C4-2B (cell line): ENCODE measurements at regions not wholly inside any gene's neighbourhood (a gene's known extent, or its start where the extent isn't known, plus 50 kb on each side); places are given as distances from the start of the nearest gene placed in this dataset.

ENCODE experiments used
- H3K27ac ChIP-seq: fragments of 450-650 bp; 2 replicates; pipeline ENCODE4 v1.5.1; 2017
- CTCF ChIP-seq: fragments of 450-650 bp; conservative IDR thresholded peaks from 2 replicates; pipeline ENCODE4 v1.5.1; 2017; ENCODE audit warnings: mild to moderate bottlenecking
- ZFX ChIP-seq: fragments of 450-650 bp; IDR thresholded peaks from 2 replicates; pipeline ENCODE4 v1.6.1; 2017

- H3K27ac ChIP-seq = no peak overlapping the region
- TF ChIP-seq CTCF = no peak
- TF ChIP-seq ZFX = no peak
Observed at GRCh38 chr9:1771094-1771789, 243.9 kb upstream of the SMARCA2 start.

DNA sequence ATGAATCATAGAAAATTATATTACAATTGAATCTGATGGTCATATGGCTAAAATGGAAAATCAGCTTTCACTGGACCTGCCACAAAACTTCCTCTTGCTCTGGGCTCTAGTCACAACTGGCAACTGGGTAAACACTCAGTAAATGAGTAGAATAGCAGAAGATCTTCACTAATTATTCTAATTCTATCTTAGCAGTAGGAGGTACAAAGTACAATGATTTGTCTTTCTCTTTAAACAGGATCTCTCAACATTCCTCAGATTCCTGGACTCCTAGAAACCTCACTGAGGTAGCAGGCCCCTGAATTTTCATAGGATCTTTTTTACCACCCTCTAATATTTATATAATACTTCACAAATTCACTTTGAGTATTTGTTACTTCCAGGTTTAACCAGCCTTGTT is 239.9 kb upstream of the SMARCA2 start:
- no peak for TF ChIP-seq ZFX
- TF ChIP-seq CTCF = no peak

GRCh38 chr9:1776668-1777067 is 238.5 kb upstream of the SMARCA2 start:
- no peak for TF ChIP-seq CTCF
- no peak for TF ChIP-seq ZFX
- no peak overlapping the region for H3K27ac ChIP-seq

More for the DNA sequence above, 239.9 kb upstream of the SMARCA2 start:
- H3K27ac ChIP-seq = no peak overlapping the region

DNA sequence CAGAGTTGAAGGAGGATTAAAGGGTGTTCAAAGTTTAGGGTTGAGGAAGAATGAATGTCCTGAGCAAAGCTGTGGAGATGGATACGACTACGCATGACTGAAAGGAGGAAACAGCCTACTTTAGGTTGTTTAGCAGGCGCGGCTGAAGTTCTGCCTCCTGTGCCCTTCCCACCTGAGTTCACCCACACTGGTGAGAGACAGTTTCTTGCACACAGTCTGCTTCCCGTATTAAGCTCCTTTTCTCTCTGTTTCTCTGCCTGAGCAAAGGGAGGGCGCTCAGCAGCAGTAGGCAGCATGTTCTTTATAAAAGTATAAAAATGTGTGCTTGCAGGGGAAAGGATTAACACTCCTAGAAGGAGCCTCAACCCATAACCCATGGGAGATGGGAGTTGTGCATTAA is 224.0 kb upstream of the SMARCA2 start:
- H3K27ac ChIP-seq = no peak overlapping the region
- TF ChIP-seq CTCF (no peak), ZFX (no peak)

DNA sequence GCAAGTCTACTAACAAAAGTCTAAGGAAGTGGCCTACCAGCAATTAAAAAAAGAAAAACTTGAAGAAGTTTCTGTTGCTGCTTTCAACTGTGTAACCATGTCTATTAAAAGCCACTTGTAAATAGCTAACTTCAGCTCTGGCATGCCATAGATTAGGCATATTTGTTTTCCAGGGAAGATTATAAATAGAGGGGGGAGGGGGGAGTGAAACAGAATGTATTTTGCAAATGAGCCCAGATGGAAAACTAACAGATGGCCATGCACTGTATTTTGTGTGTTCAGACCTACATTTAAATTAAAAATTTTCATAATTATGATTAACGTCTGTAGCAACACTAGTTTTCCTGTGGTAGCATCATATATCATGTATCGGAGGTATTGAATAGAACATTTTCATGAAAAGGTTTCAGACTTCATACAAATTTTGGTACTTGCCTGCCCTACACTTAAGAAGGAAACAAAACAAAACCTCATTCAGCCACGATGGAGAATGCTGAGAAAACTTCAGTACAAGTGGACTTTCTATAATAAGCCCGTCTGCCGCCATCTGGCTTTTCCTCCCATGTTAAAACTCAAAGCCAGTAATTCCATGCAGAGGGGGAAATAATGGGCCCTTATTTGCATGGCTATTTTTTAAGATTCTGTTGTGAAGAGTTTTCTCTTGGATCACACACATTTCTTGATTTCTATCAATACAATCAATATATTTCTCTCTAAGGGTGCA is 220.4 kb upstream of the SMARCA2 start:
- TF ChIP-seq ZFX = no peak
- TF ChIP-seq CTCF = no peak
- no peak overlapping the region for H3K27ac ChIP-seq

DNA sequence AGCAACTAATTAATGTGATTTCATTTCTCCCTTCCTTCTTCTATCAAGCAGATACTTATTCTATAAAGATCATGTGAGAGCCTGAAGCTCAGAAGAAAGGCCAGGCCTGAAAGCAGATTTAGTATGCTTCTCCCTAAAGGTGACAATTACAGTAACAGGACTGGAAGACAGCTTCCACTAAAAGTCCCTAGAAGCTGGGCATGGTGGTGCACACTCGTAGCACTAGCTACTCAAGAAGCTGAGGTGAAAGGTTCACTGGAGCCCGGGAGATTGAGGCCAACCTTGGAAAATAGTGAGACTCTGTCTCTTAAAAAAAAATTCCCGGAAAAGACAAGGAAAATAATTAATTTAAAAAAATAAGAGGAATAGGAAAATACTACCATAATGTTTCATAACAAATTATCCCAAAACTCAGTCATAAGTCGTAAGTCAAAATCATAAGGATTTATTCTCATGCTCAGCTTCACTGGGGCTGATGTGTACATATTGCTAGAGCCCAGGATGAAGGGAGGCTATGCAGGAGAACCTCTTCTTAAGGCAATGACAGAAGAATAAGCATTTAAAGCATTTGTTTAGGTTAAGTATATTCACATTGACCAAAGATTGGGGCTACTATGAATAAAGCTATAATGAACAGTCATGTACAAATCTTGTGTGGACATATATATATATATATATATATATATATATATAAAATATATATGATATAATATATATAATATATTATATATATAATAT is 210.8 kb upstream of the SMARCA2 start:
- no peak overlapping the region for H3K27ac ChIP-seq
- TF ChIP-seq ZFX = no peak

DNA sequence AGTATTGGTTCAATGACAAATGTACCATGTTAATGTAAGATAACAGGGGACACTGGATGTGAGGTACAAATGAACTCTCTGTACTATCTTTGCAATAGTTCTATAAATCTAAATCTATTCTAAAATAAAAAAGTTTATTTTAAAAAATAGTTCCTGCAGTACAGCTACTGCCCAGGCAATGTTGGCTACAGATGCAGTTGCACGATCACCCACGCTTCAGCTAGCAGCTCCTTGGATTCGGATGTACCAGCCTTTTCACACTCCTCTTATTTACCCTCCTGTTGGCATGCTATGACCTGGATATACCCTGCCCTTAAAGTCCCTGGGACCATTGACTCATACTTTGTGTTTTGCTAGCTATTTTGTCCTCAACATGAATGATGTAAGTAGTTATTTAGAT is 185.4 kb upstream of the SMARCA2 start:
- TF ChIP-seq CTCF (no peak), ZFX (no peak)
- H3K27ac ChIP-seq = no peak overlapping the region
